DND-41 (cell line): ENCODE measurements at regions not wholly inside any gene's neighbourhood (a gene's known extent, or its start where the extent isn't known, plus 50 kb on each side); places are given as distances from the start of the nearest gene placed in this dataset.

Experiments
- EZH2 ChIP-seq: IDR thresholded peaks from 3 replicates; pipeline ENCODE4 v1.6.1; 2012; ENCODE audit warnings: borderline replicate concordance, low read depth, mild to moderate bottlenecking, moderate library complexity, low read length, inconsistent platforms; ENCODE audit not compliant: severe bottlenecking
- TF ChIP-seq, protein P1 (sequence below): IDR thresholded peaks from 2 replicates; pipeline ENCODE4 v1.5.1; 2012; ENCODE audit warnings: borderline replicate concordance, low read length, moderate library complexity, mild to moderate bottlenecking; ENCODE audit not compliant: poor library complexity, severe bottlenecking; ENCODE audit errors: extremely low read depth

GRCh38 chr1:38117444-38117887 lies 70.9 kb upstream of the POU3F1 start:
- TF ChIP-seq EZH2: no peak
- TF ChIP-seq, protein P1, sequence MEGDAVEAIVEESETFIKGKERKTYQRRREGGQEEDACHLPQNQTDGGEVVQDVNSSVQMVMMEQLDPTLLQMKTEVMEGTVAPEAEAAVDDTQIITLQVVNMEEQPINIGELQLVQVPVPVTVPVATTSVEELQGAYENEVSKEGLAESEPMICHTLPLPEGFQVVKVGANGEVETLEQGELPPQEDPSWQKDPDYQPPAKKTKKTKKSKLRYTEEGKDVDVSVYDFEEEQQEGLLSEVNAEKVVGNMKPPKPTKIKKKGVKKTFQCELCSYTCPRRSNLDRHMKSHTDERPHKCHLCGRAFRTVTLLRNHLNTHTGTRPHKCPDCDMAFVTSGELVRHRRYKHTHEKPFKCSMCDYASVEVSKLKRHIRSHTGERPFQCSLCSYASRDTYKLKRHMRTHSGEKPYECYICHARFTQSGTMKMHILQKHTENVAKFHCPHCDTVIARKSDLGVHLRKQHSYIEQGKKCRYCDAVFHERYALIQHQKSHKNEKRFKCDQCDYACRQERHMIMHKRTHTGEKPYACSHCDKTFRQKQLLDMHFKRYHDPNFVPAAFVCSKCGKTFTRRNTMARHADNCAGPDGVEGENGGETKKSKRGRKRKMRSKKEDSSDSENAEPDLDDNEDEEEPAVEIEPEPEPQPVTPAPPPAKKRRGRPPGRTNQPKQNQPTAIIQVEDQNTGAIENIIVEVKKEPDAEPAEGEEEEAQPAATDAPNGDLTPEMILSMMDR: no peak
